ENCODE measurements at regions not wholly inside any gene's neighbourhood (a gene's known extent, or its start where the extent isn't known, plus 50 kb on each side); places are given as distances from the start of the nearest gene placed in this dataset.

DNA sequence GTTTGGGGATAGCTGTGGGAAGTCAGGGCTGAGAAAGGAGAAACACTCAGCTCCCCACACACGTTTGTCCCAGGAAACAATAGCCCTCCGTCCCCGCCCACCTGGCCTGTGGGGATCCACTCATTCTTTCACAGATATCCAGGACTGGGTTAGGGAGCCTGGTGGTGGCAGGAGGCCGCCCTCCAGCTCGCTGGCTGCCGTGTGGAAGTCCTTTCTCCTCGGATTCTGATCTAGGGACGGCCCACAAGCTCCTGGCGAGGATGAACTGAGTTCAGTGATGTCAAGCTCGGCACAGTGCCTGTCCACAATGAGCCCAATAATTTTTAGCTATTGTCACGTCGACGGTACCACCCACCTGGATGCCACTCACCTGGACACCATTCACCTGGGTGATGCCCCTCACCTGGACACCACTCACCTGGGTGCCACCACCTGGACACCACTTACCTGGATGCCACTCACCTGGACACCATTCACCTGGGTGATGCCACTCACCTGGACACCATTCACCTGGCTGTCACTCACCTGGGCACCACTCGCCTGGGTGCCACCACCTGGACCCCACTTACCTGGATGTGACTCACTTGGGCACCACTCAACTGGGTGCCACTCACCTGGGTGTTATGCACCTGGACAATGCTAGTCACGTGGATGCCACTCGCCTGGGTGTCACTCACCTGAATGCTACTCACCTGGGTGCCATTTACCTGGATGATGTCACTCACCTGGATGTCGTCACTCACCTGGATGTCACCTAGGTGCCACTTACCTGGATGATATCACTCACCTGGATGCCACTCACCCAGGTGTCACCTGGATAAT lies 172.5 kb upstream of the FOXF1 start:
- TF ChIP-seq POLR2A (IDR thresholded peaks at IDR 0.05) (no peak), EP300 (IDR thresholded peaks at IDR 0.05) (no peak), POLR2AphosphoS5 (IDR thresholded peaks at IDR 0.05) (no peak)
- TF ChIP-seq, protein P1, sequence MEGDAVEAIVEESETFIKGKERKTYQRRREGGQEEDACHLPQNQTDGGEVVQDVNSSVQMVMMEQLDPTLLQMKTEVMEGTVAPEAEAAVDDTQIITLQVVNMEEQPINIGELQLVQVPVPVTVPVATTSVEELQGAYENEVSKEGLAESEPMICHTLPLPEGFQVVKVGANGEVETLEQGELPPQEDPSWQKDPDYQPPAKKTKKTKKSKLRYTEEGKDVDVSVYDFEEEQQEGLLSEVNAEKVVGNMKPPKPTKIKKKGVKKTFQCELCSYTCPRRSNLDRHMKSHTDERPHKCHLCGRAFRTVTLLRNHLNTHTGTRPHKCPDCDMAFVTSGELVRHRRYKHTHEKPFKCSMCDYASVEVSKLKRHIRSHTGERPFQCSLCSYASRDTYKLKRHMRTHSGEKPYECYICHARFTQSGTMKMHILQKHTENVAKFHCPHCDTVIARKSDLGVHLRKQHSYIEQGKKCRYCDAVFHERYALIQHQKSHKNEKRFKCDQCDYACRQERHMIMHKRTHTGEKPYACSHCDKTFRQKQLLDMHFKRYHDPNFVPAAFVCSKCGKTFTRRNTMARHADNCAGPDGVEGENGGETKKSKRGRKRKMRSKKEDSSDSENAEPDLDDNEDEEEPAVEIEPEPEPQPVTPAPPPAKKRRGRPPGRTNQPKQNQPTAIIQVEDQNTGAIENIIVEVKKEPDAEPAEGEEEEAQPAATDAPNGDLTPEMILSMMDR (IDR thresholded peaks at IDR 0.05), result no peak

Data from sigmoid colon (tissue), 4 donors.